ENCODE measurements at regions not wholly inside any gene's neighbourhood (a gene's known extent, or its start where the extent isn't known, plus 50 kb on each side); places are given as distances from the start of the nearest gene placed in this dataset.

- intact Hi-C loops (cut with DNase I) = no loop called here
- DNase-seq (ENCODE audit: extremely low spot score in 2 of 2) = no peak
- H3K36me3 ChIP-seq = no peaks in the 10 kb centered on the region
These were observed 119.1 kb downstream of the ZNF280B start for GRCh38 chr22:22389467-22389866.

GRCh38 chr22:22390989-22391388 lies 117.6 kb downstream of the ZNF280B start:
- TF ChIP-seq CTCF (IDR thresholded peaks at IDR 0.05) (no peak), POLR2AphosphoS5 (IDR thresholded peaks at IDR 0.05; ENCODE audit: insufficient read depth in 1 of 2, low read depth in 1 of 2) (no peak), POLR2A (IDR thresholded peaks at IDR 0.05) (no peak)
- H3K27me3 ChIP-seq = no peaks in the 10 kb centered on the region
- H3K4me1 ChIP-seq = no peaks in the 10 kb centered on the region
- H3K27ac ChIP-seq = no peak overlapping the region
- no peak overlapping the region for H3K4me3 ChIP-seq
- DNase-seq (ENCODE audit: extremely low spot score in 2 of 2) = peak; percentile 40
- intact Hi-C loops (cut with DNase I) = no loop called here
- no peaks in the 10 kb centered on the region for H3K9me3 ChIP-seq
- no peaks in the 10 kb centered on the region for H3K36me3 ChIP-seq

More at GRCh38 chr22:22389467-22389866, 119.1 kb downstream of the ZNF280B start:
- no peaks in the 10 kb centered on the region for H3K4me1 ChIP-seq
- no peaks in the 10 kb centered on the region for H3K9me3 ChIP-seq
- no peak overlapping the region for H3K4me3 ChIP-seq
- no peaks in the 10 kb centered on the region for H3K27me3 ChIP-seq
- TF ChIP-seq CTCF (IDR thresholded peaks at IDR 0.05) (no peak), POLR2AphosphoS5 (IDR thresholded peaks at IDR 0.05; ENCODE audit: insufficient read depth in 1 of 2, low read depth in 1 of 2) (no peak), POLR2A (IDR thresholded peaks at IDR 0.05) (no peak)
- no peak overlapping the region for H3K27ac ChIP-seq

GRCh38 chr22:22391543-22391942 lies 117.0 kb downstream of the ZNF280B start:
- Histone ChIP-seq H3K4me1 (no peaks in the 10 kb centered on the region), H3K27me3 (no peaks in the 10 kb centered on the region), H3K4me3 (no peak overlapping the region), H3K9me3 (no peaks in the 10 kb centered on the region), H3K27ac (no peak overlapping the region), H3K36me3 (no peaks in the 10 kb centered on the region)
- DNase-seq (ENCODE audit: extremely low spot score in 2 of 2) = peak; percentile 7 to 22
- intact Hi-C loops (cut with DNase I) = no loop called here
- no peak for TF ChIP-seq CTCF (IDR thresholded peaks at IDR 0.05)
- TF ChIP-seq POLR2A (IDR thresholded peaks at IDR 0.05) = no peak
- TF ChIP-seq POLR2AphosphoS5 (IDR thresholded peaks at IDR 0.05; ENCODE audit: insufficient read depth in 1 of 2, low read depth in 1 of 2) = no peak

GRCh38 chr22:22392131-22392530 lies 116.4 kb downstream of the ZNF280B start:
- Histone ChIP-seq H3K9me3 (no peaks in the 10 kb centered on the region), H3K4me3 (no peak overlapping the region), H3K36me3 (no peaks in the 10 kb centered on the region), H3K27me3 (no peaks in the 10 kb centered on the region), H3K4me1 (no peaks in the 10 kb centered on the region), H3K27ac (no peak overlapping the region)
- intact Hi-C loops (cut with DNase I) = no loop called here
- TF ChIP-seq CTCF (IDR thresholded peaks at IDR 0.05) = no peak
- no peak for TF ChIP-seq POLR2AphosphoS5 (IDR thresholded peaks at IDR 0.05; ENCODE audit: insufficient read depth in 1 of 2, low read depth in 1 of 2)
- no peak for TF ChIP-seq POLR2A (IDR thresholded peaks at IDR 0.05)
- peak; percentile 34 to 55 for DNase-seq (ENCODE audit: extremely low spot score in 2 of 2)

GRCh38 chr22:22394591-22394990 lies 114.0 kb downstream of the ZNF280B start:
- intact Hi-C loops (cut with DNase I) = no loop called here
- TF ChIP-seq CTCF (IDR thresholded peaks at IDR 0.05) (no peak), POLR2A (IDR thresholded peaks at IDR 0.05) (no peak), POLR2AphosphoS5 (IDR thresholded peaks at IDR 0.05; ENCODE audit: insufficient read depth in 1 of 2, low read depth in 1 of 2) (no peak)
- no peaks in the 10 kb centered on the region for H3K4me1 ChIP-seq
- no peaks in the 10 kb centered on the region for H3K36me3 ChIP-seq
- no peaks in the 10 kb centered on the region for H3K27me3 ChIP-seq
- no peaks in the 10 kb centered on the region for H3K9me3 ChIP-seq
- DNase-seq (ENCODE audit: extremely low spot score in 2 of 2) = peak; percentile 34 to 42
- no peak overlapping the region for H3K27ac ChIP-seq
- H3K4me3 ChIP-seq = no peak overlapping the region

Data from vagina (tissue), 2 donors.